ENCODE measurements at regions not wholly inside any gene's neighbourhood (a gene's known extent, or its start where the extent isn't known, plus 50 kb on each side); places are given as distances from the start of the nearest gene placed in this dataset.

DNA sequence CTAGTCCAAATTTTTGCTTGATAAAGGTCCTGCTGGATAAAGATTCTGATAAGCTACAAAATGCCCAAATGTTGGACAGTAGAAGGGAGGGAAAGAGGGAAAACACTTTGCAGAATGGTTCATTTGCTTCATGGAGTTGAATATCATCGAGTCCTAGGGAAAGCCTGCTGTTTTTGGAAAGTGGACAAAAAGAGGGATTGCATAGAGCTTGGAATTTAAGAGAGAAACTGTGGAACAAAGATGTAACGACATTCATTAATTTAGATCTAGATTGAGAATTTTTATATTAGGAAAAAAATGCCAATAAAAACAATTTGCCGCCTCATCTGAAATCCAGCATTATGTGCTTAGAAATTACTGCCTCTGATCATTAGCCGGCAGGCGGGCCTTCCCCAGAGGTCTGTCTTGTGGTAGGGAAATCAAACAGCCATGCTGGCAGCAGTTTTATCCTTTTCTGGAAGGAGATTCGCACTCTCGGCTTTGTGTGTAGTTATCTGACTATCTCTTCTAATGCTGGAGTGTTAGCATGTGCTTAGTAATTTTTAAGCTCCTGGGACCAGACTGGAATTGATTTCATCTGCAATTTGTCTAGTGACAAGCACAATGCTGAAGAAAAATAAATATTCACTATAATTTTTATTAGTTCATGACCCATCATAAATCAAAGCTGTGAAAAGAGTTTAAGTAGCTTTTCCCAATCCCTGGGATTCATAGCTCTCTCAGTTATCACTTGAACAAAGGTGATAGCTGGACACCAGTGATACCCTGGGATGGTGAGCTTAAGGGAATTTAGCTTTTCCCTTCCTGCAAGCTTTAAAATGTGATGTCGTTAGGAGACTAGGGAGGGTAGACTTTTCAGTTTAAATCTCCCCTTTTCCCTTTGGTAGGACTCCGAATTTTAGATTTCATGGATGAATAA is 329.5 kb downstream of the PRL start:
- no peak for TF ChIP-seq CREB1 (IDR thresholded peaks at IDR 0.05; ENCODE audit: low read depth)
- no peak for TF ChIP-seq TAF1 (IDR thresholded peaks at IDR 0.05; ENCODE audit: low read depth)
- no peak for TF ChIP-seq YY1 (IDR thresholded peaks at IDR 0.05; ENCODE audit: low read depth)
- TF ChIP-seq, protein P1, sequence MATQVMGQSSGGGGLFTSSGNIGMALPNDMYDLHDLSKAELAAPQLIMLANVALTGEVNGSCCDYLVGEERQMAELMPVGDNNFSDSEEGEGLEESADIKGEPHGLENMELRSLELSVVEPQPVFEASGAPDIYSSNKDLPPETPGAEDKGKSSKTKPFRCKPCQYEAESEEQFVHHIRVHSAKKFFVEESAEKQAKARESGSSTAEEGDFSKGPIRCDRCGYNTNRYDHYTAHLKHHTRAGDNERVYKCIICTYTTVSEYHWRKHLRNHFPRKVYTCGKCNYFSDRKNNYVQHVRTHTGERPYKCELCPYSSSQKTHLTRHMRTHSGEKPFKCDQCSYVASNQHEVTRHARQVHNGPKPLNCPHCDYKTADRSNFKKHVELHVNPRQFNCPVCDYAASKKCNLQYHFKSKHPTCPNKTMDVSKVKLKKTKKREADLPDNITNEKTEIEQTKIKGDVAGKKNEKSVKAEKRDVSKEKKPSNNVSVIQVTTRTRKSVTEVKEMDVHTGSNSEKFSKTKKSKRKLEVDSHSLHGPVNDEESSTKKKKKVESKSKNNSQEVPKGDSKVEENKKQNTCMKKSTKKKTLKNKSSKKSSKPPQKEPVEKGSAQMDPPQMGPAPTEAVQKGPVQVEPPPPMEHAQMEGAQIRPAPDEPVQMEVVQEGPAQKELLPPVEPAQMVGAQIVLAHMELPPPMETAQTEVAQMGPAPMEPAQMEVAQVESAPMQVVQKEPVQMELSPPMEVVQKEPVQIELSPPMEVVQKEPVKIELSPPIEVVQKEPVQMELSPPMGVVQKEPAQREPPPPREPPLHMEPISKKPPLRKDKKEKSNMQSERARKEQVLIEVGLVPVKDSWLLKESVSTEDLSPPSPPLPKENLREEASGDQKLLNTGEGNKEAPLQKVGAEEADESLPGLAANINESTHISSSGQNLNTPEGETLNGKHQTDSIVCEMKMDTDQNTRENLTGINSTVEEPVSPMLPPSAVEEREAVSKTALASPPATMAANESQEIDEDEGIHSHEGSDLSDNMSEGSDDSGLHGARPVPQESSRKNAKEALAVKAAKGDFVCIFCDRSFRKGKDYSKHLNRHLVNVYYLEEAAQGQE (IDR thresholded peaks at IDR 0.05; ENCODE audit: low read depth): no peak
- no peak for TF ChIP-seq FOXM1 (IDR thresholded peaks at IDR 0.05; ENCODE audit: borderline replicate concordance, low read depth)
- TF ChIP-seq, protein P2, sequence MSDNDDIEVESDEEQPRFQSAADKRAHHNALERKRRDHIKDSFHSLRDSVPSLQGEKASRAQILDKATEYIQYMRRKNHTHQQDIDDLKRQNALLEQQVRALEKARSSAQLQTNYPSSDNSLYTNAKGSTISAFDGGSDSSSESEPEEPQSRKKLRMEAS (IDR thresholded peaks at IDR 0.05): no peak
- TF ChIP-seq ZBTB7A (IDR thresholded peaks at IDR 0.05; ENCODE audit: low read depth): no peak
- no peak for TF ChIP-seq TCF12 (IDR thresholded peaks at IDR 0.05; ENCODE audit: low read depth)
- TF ChIP-seq, protein P3, sequence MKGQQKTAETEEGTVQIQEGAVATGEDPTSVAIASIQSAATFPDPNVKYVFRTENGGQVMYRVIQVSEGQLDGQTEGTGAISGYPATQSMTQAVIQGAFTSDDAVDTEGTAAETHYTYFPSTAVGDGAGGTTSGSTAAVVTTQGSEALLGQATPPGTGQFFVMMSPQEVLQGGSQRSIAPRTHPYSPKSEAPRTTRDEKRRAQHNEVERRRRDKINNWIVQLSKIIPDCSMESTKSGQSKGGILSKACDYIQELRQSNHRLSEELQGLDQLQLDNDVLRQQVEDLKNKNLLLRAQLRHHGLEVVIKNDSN (IDR thresholded peaks at IDR 0.05): no peak

DNA sequence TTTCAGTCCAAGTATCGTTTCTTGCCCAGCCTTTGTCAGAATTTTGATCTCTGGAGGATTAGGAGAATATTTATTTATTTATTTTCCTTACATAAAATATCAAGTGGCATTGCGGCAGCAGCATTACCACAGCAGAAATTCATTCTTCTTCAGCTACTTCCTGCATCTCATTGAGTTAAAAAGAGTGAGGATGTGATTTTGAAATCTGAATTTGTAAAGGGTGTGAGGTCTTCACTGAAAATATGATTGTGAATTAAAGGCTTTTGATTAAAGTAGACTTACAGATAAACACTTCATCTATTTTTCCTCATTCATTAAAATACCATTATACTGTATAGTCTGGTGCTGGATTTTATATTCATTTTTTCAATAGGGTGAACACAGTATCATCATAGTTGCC is 328.4 kb downstream of the PRL start:
- TF ChIP-seq YY1 (IDR thresholded peaks at IDR 0.05; ENCODE audit: low read depth): no peak
- TF ChIP-seq RAD21 (IDR thresholded peaks at IDR 0.05; ENCODE audit: low read depth): no peak
- no peak for TF ChIP-seq CEBPB (IDR thresholded peaks at IDR 0.05)
- no peak for TF ChIP-seq TAF1 (IDR thresholded peaks at IDR 0.05; ENCODE audit: low read depth)
- TF ChIP-seq, protein P3 (IDR thresholded peaks at IDR 0.05): no peak
- no peak for TF ChIP-seq EGR1 (IDR thresholded peaks at IDR 0.05)
- no peak for TF ChIP-seq CREB1 (IDR thresholded peaks at IDR 0.05; ENCODE audit: low read depth)
- no peak for TF ChIP-seq TEAD4 (IDR thresholded peaks at IDR 0.05)
- TF ChIP-seq, protein P2 (IDR thresholded peaks at IDR 0.05): no peak
- no peak for TF ChIP-seq EP300 (IDR thresholded peaks at IDR 0.05; ENCODE audit: borderline replicate concordance)
- TF ChIP-seq, protein P1 (IDR thresholded peaks at IDR 0.05; ENCODE audit: low read depth): no peak
- TF ChIP-seq TCF12 (IDR thresholded peaks at IDR 0.05; ENCODE audit: low read depth): no peak
- no peak for TF ChIP-seq NFIC (IDR thresholded peaks at IDR 0.05)
- no peak for TF ChIP-seq FOXM1 (IDR thresholded peaks at IDR 0.05; ENCODE audit: borderline replicate concordance, low read depth)
- no peak for TF ChIP-seq ZBTB7A (IDR thresholded peaks at IDR 0.05; ENCODE audit: low read depth)

DNA sequence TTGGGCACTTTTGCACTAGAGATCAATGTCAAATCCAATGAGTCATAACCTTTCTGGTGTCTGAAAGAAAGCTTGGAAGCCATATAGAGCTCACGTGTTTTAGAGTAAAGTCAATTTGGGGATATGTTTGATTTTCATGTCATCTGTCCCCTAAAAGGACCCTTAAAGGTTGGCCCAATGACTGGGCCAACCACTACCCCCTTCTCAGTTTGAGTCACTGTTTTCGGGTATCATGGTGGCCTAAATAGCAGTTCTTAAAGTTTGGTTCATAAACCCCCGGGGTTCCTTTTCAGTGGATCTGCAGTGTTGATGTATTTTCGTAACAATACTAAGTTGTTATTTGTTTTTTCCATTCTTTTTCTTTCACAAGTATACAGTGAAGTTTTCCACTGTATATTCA is 327.6 kb downstream of the PRL start:
- TF ChIP-seq EP300 (IDR thresholded peaks at IDR 0.05; ENCODE audit: borderline replicate concordance) (no peak), TEAD4 (IDR thresholded peaks at IDR 0.05) (no peak), ZBTB7A (IDR thresholded peaks at IDR 0.05; ENCODE audit: low read depth) (no peak), TCF12 (IDR thresholded peaks at IDR 0.05; ENCODE audit: low read depth) (no peak), EGR1 (IDR thresholded peaks at IDR 0.05) (no peak)
- TF ChIP-seq, protein P1 (IDR thresholded peaks at IDR 0.05; ENCODE audit: low read depth): no peak
- TF ChIP-seq, protein P3 (IDR thresholded peaks at IDR 0.05): no peak
- TF ChIP-seq, protein P2 (IDR thresholded peaks at IDR 0.05): no peak
